H1 (cell line): ENCODE measurements at regions not wholly inside any gene's neighbourhood (a gene's known extent, or its start where the extent isn't known, plus 50 kb on each side); places are given as distances from the start of the nearest gene placed in this dataset.

Source experiments
- BCL11A ChIP-seq, 2 experiments: IDR thresholded peaks; one replicate each; pipeline ENCODE4 v1.6.1; 2011; ENCODE audit warnings: low read depth in 2 of 2, low read length in 2 of 2, mild to moderate bottlenecking in 2 of 2
- BRCA1 ChIP-seq: IDR thresholded peaks from 2 replicates; pipeline ENCODE4 v1.6.1; 2012; ENCODE audit warnings: low read depth, low read length, improper control_type of control experiment
- CHD2 ChIP-seq: IDR thresholded peaks from 2 replicates; pipeline ENCODE4 v1.6.1; 2012; ENCODE audit warnings: low read length, improper control_type of control experiment
- CTCF ChIP-seq, 3 experiments: IDR thresholded peaks; 1 replicate in 2 of 3; 2 replicates in 1 of 3; pipeline versions ENCODE4 v1.5.1 to v1.6.1; 2011; ENCODE audit warnings: low read length in 3 of 3, mild to moderate bottlenecking in 3 of 3, inconsistent platforms in 2 of 3, low read depth in 1 of 3, moderate library complexity in 1 of 3; ENCODE audit not compliant: insufficient read depth in 1 of 3; ENCODE audit errors: control extremely low read depth in 1 of 3
- EP300 ChIP-seq, 2 experiments: IDR thresholded peaks; 1 replicate in 1 of 2; 2 replicates in 1 of 2; pipeline ENCODE4 v1.6.1; 2011 to 2012; ENCODE audit warnings: low read depth in 2 of 2, low read length in 2 of 2, mild to moderate bottlenecking in 2 of 2, borderline replicate concordance in 1 of 2, inconsistent platforms in 1 of 2, moderate library complexity in 1 of 2
- EZH2 ChIP-seq: fragments of 200-600 bp; sonication (generic); IDR thresholded peaks from 2 replicates; pipeline ENCODE4 v1.7.1; 2012; ENCODE audit warnings: low read depth, mild to moderate bottlenecking, moderate library complexity, low read length, inconsistent platforms; ENCODE audit not compliant: severe bottlenecking
- GABPA ChIP-seq: IDR thresholded peaks from 2 replicates; pipeline ENCODE4 v1.6.1; 2011; ENCODE audit warnings: mild to moderate bottlenecking, low read length, moderate library complexity, borderline replicate concordance; ENCODE audit not compliant: insufficient read depth
- POLR2A ChIP-seq, 2 experiments: IDR thresholded peaks; 1 replicate in 1 of 2; 2 replicates in 1 of 2; pipeline ENCODE4 v1.6.1; 2011; ENCODE audit warnings: low read depth in 2 of 2, low read length in 2 of 2, mild to moderate bottlenecking in 2 of 2; ENCODE audit errors: control extremely low read depth in 1 of 2
- POLR2AphosphoS5 ChIP-seq: IDR thresholded peaks from 2 replicates; pipeline ENCODE4 v1.6.1; 2011; ENCODE audit warnings: low read depth, low read length
- SP1 ChIP-seq: IDR thresholded peaks from 2 replicates; pipeline ENCODE4 v1.6.1; 2011; ENCODE audit warnings: low read depth, low read length
- SP2 ChIP-seq: IDR thresholded peaks from 2 replicates; pipeline ENCODE4 v1.6.1; 2012; ENCODE audit warnings: mild to moderate bottlenecking, low read length, inconsistent platforms

- TF ChIP-seq EP300 (IDR thresholded peaks at IDR 0.05; ENCODE audit: borderline replicate concordance in 1 of 2, low read depth in 2 of 2, low read length in 2 of 2), result no peak
- TF ChIP-seq CHD2, result no peak
- no peak for TF ChIP-seq EZH2
- TF ChIP-seq CTCF (IDR thresholded peaks at IDR 0.05; ENCODE audit: control extremely low read depth in 1 of 3, insufficient read depth in 1 of 3, low read depth in 1 of 3, low read length in 3 of 3), result no peak
- no peak for TF ChIP-seq POLR2A (IDR thresholded peaks at IDR 0.05; ENCODE audit: control extremely low read depth in 1 of 2, low read depth in 2 of 2, low read length in 2 of 2)
- no peak for TF ChIP-seq SP1
- TF ChIP-seq BCL11A (IDR thresholded peaks at IDR 0.05; ENCODE audit: low read depth in 2 of 2, low read length in 2 of 2), result no peak
- no peak for TF ChIP-seq SP2
- TF ChIP-seq GABPA, result no peak
- TF ChIP-seq BRCA1, result no peak
- TF ChIP-seq POLR2AphosphoS5, result no peak
Measured at GRCh38 chr14:39554576-39554975, 122.3 kb upstream of the FBXO33 start.
